ENCODE measurements at regions not wholly inside any gene's neighbourhood (a gene's known extent, or its start where the extent isn't known, plus 50 kb on each side); places are given as distances from the start of the nearest gene placed in this dataset.

DNA sequence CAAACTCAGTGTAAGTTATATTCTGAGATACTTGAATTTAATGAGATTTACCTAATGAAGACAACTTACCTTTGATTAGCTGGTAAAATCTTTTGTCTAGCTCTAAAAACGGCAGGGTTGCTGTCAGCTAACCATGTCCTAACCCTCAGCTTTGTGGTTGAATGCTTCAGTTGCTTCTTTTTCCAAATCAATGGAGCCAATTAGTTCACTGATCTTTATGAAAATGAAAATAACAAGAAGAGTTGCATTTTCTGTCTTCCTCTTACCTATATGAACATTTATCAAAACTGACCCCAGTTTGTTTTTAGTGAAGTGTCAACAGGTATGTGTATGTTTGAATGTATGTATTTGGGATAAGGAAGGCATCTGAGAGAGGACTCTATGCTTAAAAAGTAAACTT, 253.1 kb upstream of the MTPN start:
- no peak for DNase-seq

DNA sequence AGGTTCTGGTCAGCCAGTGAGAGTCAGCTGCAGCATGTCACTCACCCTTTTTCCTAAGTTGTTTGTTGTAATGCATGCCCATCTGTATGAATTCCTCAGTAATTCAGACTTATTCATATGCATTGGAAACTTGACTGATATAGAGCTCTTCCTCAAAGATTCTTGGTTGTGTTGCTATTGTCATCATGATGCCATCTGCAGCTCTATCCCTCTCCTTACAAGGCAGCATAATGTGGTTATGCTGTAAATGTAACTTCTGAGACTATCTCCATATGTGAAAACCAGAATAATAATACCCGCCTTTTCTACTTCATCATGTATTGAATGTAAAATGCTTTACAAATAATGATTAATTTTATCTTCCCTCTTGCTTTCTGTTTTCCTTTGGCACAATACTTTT, 252.6 kb upstream of the MTPN start:
- no peak for DNase-seq

DNA sequence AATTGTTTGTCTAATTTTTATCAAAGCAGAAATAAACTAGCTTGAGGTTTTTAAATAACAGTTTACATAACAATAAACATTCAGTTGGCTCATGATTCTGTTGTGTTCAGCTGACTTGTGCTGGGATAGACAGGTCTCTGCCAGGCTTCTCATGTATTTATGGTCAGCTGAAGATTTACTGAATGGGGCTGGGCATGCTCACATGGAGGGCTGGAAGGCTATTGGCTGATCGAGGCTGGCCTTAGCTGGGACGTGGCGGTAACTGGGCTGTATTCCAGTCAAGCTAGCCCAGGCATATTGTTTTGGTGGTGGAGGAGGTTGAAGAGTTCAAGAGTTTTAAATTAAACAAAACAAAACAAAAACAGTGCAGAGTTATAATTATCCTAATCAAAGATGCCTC, 251.0 kb upstream of the MTPN start:
- no peak for DNase-seq

DNA sequence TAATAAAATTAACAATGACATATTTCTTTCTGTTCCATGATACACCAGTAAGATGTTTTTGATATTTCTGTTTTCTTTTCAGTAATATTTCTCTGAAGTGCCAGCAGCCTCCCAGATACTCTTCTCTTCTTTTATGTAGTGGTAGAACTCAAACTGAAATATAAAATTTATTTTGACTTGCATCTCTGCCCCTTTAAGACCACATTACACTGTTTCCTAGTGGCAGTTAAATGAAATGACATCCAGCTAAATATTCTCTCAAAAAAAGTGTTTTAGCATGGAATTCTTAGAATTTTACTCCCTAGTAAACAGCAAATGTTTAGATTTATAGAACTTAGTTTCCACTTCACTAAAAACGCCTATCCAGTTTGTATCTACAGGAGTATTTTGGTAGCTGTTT, 237.2 kb upstream of the MTPN start:
- no peak for DNase-seq

DNA sequence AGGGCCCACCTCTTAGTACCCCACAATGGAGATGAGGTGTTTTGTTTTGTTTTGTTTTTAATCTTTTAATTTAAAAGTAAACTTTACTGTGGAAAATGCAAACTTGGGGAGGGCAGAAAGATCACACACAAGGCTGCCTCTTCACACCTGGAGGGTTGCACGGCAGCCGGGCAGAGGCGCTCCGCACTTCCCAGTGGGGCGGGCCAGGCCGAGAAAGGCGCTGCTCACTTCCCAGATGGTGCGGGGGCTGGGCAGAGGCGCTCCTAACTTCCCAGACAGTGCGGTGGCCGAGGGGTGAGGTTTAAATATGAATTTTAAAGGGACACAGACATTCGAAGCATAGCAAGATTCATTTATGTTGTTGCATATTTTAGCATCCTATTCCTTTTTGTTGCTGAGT, 235.9 kb upstream of the MTPN start:
- DNase-seq = no peak

DNA sequence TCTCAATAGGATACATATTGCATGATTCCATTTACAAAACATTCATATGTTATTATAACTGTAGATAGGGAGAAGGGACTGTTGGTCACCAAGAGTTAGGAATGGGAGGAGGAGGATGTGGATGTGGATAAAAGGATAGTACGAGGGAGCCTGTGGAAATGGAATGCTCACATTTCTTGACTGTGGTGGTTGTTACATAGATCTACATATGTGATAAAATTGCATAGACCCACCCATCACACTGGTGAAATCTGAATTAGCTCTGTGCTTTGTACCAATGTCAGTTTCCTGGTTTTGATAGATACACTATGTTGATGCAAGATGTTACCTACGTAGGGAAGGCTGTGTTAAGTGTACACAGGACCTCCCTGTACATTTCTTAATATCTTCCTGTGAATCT, 233.5 kb upstream of the MTPN start:
- no peak for DNase-seq

DNA sequence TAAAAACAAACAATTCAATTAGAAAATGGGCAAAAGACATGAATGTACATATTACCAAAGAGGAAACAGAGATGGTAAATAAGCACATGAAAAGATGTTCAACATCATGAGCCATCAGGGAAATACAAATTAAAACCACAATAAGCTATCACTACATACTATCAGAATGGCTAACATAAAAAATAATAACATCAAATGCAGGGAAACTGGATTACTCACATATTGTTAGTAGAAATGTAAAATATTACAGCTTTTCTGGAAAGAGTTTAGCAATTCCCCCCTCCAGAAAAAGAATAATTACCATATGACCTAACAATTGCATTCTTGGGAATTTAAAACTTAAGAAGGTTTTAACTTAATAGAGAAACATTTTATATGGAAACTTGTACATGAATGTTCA, 232.9 kb upstream of the MTPN start:
- DNase-seq = no peak

DNA sequence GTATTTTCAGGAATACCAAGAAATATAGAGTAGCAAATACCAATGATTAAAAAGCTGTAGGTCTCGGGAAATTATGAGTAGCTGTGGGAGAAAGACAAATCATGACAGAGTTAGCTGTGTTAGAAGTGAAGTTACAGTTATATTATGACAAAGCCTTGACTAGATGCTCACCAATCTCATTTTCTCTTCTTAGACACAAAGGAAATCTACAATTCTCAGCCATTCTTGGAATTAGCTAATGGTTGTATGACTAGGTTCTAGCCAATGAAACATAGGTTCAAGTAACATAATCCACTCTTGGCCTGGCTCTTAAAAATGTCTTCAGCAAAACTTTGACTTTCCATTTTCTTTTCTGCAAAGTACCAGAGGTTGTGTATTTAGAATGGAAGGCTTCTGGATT, 228.8 kb upstream of the MTPN start:
- no peak for DNase-seq

DNA sequence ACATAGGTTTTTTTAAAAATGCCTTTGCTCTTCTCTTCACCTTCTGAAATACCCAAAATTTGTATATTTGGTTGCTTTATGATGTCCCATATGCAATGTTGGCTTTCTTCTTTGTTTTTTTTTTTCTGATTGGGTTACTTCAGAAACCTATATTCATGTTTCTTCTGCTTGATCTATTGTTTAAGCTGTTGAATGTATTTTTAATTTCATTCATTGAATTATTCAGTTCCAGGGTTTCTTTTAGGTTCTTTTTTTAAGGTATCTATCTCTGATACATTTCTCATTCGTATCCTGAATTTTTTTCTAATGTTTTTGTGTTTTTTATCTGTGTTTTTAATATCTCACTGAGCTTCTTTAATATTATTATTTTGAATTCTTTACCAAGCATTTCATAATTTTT, 221.0 kb upstream of the MTPN start:
- DNase-seq = no peak

DNA sequence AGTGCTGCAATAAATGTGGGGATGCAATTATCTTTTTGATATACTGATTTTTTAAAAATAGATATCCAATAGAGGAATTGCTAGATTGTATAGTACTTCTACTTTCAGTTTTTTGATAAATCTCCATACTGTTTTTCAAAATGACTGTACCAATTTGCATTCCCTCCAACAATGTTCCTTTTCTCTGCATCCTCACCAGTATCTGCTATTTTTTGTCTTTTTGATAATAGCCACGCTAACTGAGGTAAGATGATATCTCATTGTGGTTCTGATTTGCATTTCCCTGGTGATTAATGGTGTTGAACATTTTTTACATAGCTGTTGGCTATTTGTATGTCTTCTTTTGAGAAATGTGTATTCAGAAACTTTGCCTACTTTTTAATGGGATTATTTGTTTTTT, 217.7 kb upstream of the MTPN start:
- DNase-seq = no peak

DNA sequence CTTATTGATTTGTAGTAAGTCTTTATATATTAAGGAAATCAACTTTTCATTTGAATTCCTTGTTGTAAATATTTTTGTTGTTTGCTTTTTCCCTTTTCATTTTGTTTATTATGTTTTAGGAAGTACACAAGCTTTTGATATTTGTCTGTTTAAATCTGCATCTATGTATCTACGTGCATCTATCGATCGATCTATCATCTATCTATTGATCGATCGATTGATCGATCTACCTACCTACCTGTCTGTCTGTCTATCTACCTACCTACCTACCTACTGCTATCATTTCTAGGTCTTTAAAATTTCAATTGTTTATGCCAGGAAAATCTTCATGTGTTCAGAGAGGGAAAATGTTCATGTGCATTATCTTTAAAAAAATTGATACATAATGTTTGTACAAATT, 216.8 kb upstream of the MTPN start:
- DNase-seq = no peak

DNA sequence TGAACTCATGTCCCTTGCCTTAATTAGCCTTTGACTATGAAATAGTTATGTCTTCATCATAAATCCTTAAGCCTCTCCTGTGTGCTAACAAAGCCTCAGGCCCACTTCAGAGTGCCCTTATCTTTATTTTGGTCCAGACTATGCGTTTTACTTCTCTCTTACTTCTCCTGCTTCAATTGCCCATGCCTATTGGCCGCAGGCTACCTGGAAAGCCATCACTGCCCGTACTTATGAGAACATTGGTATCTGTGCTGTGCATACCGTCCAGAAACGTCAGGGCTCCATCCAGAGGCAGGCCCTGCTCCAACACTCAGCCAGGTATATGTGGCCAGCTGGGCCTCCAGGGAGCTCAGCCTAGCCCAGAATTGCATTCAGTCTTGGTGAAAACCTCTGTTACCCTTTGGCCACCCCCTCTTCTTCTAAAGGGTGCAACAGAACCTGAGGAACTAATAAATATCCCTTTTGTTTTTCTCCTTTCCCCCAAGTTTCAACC, 212.4 kb upstream of the MTPN start:
- no peak for DNase-seq

DNA sequence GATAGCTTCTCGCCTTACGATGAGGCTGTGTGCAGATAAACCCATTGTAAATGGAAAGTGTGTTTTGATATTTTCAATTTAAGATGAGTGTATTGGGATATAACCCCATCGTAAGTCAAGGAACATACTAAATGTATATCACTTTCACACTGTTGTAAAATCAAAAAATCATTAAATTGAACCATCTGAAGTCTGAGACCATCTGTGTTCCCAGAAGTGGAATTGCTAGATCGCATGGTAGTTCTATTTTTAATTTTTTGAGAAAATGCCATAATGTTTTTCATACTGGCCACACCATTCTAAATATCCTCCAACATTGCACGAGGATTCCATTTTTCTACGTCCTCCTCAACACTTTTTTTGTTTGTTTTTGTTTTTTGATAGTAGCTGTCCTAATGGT, 209.1 kb upstream of the MTPN start:
- no peak for DNase-seq

DNA sequence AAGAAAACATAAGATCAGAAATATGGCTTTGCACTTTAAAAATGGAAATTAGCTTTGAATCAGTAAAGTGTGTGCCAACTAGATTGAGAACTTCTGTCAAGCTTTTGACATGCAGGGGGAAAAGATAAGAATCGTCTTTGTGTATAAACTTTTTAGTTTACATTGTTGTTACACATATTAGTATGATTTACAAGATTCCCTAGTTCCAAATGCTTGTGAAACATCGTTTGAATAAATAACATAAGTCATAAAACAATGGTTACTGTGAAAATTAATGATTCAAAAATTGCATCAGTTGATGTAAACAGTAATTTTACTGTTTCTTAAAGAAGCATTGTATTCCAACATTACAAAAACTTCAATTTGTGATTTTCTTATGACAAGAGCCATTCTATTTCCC, 207.6 kb upstream of the MTPN start:
- DNase-seq = no peak

DNA sequence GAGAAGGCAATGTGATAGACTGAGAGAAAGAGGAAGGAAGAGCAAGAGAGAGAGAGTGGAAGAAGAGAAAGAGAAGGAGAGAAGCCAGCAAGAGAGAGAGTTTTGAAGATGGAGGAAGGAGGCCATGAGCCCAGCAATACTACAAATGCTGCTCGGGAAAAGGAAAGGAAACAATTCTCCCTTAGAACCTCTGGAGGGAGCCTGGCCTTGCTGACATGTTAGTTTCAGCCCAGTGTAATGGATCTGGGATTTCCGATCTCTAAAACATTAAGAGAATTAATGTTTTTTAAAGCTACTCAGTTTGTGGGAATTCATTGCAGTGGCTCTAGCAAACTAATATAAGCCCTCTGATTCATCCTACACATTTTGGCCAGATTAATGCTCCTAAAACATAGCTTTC, 206.8 kb upstream of the MTPN start:
- DNase-seq = no peak

DNA sequence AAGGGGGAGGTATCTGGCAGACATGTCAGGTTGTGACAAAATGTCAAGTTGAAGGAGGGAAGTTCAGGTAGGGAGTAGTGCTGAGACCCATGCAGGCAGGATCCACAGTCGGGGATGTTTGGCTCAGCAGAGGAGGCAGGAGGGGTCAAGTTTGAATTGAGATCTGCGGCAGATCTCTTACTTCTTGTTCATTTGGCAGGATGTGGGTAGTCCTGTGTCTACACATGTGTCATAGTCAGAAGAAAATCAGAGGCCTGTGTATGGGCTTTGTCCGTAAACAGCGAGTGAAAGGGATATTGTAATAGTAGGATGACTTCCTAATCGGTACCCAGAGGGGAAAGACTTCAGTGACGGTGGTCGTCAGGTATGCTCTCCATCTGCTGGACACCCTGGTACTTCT, 203.8 kb upstream of the MTPN start:
- no peak for DNase-seq

DNA sequence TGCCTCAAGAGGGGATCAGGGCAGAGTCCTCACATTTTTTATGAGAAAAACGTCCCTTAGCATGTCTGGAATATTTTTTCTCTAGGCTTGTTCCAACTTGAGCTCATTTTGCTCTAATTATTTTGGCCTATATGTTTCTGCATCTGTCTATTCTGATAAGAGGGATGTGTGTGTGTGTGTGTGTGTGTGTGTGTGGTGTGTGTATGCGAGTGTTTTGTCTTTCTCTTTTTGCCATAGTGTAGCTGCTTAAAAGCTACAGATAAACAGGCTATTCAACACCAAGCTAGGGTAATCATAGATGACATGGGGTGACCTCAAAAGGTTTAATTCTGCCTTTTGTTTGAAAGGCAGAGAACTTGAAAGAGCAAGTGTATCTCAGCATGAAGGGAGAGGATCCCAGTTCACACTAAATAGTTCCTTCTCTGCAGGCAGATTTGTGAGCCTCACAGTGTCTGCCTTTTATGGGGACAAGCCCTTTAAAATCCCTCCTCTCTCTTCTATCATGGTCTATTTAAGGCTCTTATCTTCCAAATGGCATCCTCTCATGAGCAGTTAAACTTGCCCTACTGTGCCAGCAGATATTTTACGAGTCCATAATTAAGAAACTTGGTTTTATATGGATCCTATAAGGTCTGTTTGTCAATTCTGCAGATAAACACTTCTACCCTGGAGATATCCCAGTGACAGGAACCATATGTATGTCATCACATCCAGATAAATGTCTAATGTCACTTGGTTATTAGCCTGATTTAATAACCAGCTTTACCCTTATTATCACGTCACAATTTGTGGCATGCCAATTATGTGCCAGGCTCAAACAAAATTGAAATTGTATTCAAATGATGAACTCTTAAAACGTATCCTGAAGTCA, 202.9 kb upstream of the MTPN start:
- DNase-seq = no peak

DNA sequence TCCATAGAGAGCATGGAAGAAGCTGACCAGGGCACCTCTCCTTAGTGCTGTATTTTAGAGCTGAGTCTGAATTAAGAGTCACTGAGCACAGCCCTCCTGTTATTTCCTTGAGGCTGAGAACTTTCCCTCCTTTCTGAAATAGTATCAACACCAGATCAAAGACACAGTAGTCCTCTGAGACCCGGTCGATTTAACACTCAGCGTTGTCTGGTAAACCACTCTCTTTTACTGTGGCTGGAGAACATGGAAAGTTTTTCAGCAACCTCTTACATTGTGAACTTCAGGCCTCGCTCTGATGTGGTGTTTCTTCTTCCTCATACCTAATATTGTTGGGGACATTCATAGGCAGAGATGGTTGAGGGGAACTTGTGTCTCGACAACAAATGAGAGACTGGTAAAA, 202.0 kb upstream of the MTPN start:
- DNase-seq = no peak

DNA sequence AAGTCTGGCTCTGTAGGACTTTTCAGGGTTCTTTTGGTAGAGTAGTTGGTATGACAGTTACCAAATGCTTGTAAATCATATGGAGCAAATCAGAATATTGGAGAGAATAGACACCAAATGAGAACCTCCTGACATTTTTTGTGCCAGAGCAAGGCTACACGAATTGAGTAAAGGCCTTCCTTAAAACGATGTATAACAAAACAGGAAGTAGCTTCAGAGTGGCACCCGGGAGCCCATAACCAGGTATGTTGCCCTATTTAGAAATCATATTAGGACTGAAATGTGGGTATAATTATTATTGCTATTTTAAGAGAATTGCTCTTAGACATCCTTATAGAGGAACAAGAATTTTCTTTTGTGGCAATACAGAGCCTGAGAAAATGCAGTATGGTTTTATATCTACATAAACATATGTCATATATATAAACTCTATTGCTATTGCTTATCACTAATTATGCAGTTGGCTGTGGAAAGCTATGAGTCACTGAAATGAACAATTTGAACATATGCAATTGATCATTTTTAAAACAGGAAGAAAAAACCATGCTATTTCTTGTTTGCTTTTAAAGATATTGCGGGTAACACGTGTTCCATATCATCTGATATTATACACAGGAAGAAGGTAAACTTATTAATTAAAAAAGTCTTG, 197.4 kb upstream of the MTPN start:
- no peak for DNase-seq

DNA sequence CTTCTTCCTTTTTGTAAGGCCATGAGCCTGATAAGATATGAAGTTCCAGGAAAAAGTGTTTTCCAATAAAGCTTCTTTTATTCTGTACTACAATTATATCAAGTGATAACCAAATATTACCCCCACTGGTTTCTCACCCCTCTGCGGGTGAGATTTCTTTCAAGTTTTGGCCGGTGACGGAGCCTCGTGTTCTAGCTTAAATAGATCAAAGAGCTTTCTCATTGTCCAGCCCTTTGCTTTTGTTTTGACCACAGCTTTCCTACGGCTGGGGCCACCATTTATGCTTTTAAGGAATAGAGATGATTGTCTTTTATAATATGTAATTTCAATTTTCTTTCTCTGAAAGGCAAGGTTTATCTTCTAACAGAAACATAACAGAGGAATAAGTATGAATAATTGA, 196.7 kb upstream of the MTPN start:
- DNase-seq = no peak

DNA sequence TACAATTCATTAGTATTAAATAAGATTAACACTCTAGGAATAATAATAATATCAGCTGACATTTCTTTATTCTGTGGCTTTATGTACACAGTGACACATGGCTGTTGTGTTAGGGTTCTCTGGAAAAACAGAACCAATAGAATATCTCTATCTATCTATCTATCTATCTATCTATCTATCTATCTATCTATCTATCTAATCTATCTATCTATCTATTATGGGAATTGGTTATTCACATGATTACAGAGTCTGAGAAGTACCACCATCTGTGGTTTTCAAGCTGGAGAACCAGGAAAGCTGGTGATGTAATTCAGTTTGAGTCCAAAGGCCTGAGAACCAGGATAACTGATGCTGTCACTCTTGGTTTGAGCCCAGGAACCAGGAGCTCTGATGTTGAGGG, 194.1 kb upstream of the MTPN start:
- no peak for DNase-seq

DNA sequence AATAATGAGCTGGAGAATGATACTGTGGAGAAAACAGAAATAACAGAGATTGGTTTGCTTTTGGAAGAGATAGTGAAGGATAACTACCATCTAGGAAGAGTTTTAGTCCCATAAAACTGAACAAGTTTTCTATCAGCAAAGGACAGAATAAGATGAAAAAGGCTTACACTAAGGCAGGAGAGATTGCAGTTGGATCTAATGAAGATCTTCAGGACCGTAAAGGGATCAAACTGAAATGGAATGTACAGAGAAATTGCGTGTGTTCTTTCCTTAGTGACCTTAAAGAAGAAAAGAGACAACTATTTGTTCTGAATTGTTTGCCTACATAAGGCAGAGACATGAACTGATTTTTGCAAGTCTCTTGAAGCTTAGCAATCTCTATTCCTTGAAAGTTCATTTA, 191.7 kb upstream of the MTPN start:
- DNase-seq = no peak

DNA sequence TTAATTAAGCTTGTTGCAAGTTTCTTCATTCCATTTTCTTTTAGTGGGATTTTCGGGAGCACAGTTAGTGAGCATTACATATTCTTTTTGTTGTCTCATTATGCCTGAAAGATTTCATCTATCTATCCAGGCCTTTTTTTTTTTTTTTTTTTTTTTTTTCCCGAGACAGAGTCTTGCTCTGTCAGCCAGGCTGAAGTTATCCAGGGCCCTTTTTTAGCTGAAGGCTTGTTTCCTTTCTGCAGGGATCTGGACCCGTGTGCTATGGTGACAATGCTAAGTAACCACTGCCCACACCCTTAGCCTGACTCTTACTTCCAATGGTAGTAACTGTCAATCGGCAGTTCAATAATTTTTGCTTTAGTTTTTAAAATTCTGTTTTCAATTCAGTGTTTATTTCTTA, 190.8 kb upstream of the MTPN start:
- DNase-seq = no peak

DNA sequence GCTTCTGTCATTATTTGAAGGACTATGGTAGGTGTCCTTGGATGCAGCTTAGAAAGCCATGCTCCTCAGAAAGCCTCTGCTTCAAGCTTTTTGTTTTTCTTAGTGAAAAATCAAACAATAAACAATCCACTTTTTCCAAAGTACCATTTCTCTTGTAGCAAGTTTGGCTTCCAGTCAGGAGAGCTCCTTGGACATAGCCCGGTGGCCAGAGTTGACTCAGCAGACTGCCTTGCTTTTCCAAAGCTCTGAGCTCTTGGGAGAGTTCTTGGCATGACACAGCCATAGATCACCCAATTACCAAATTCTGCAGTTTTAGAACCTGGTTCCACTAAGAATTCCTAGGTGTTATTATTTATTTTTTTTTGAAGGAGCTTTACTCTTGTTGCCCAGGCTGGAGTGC, 189.4 kb upstream of the MTPN start:
- DNase-seq = no peak

DNA sequence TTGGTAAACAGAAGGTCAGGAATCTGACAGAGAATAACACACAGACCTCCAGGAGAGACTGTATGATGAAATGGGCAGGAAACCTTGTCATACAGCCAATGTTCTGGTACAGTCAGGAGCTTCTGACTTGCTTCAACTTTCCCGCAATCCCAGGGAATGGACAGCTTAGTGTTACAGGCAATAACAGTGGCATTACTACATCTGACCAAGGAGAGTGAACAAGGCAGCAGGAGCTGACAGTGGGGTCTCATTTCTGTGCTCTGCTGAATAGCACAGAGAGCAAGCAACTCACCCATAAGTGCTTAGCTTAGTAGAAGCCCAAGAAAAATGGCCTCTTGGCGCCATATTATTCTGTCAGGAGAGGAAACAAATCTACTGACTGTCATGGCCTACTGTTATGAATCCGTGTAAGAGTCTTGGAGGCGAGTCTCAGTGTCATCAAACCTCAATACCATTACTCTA, 186.2 kb upstream of the MTPN start:
- no peak for DNase-seq
